ENCODE measurements at regions not wholly inside any gene's neighbourhood (a gene's known extent, or its start where the extent isn't known, plus 50 kb on each side); places are given as distances from the start of the nearest gene placed in this dataset.
"Not testable (repeated sequence)": the region's sequence is repeated elsewhere in the genome, so short reads cannot be mapped to it uniquely, and the experiment has no call there.

DNA sequence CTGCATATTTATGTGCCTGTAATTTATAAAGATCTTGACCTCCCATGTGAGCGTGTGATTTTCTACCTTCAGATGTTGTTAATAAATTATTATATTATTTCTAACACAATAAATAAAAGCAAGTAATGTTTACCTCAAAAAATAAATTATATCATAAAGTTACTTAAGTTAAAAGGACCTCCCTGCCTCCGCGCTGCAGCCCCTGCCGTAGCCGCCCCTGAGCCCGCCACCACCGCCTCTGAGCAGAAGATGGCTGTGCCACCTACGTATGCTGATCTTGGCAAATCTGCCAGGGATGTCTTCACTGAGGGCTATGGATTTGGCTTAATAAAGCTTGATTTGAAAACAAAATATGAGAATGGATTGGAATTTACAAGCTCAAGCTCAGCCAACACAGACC, 119.6 kb upstream of the BRWD3 start:
- H3K9me3 Mint-ChIP-seq (ENCODE audit: unreplicated experiment): peaks cover 10% of the 10 kb centered on the region
- no peak overlapping the region for H3K27ac Mint-ChIP-seq (ENCODE audit: unreplicated experiment)

DNA sequence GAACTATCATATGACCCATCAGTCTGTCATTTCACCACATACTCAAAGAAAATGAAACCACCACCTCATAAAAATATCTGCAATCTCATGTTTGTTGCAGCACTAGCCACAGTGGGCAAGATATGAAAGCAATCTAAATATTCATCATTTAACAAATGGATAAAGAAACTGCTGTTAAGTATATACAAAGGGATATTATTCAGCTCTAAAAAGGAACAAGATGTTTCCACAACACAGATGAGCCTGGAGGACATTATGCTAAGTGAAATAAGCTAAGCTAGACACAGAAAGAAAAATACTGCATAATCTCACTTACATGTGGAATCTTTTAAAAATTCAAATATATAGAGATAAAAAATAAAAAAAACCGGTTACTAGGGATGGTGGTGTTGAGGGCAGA, 108.2 kb upstream of the BRWD3 start:
- DNase-seq (ENCODE audit: low read depth) (no peak), FAIRE-seq (no peak)
- H3K27me3 Mint-ChIP-seq (ENCODE audit: low read depth, unreplicated experiment): no peaks in the 10 kb centered on the region
- H3K9me3 Mint-ChIP-seq (ENCODE audit: unreplicated experiment): peaks cover 1% of the 10 kb centered on the region
- Histone ChIP-seq H3K27ac (ENCODE audit: low read depth, low read length) (no peak overlapping the region), H3K4me2 (ENCODE audit: low read length) (no peak overlapping the region), H2AFZ (ENCODE audit: low read depth, low read length) (no peak overlapping the region), H4K20me1 (ENCODE audit: insufficient read depth, low read length) (no peaks in the 10 kb centered on the region), H3K9me3 (ENCODE audit: insufficient read depth, low read depth, low read length) (no peaks in the 10 kb centered on the region), H3K27me3 (ENCODE audit: insufficient read depth, low read length) (no peaks in the 10 kb centered on the region), H3K36me3 (ENCODE audit: insufficient read depth, low read length) (no peaks in the 10 kb centered on the region), H3K79me2 (ENCODE audit: insufficient read depth, low read length) (no peaks in the 10 kb centered on the region), H3K4me3 (ENCODE audit: insufficient read depth, low read depth, low read length) (no peak overlapping the region), H3K4me1 (ENCODE audit: insufficient read depth, low read length) (no peaks in the 10 kb centered on the region), H3K9ac (ENCODE audit: low read length) (no peak overlapping the region)
- no peaks in the 10 kb centered on the region for H3K36me3 Mint-ChIP-seq (ENCODE audit: low read depth, unreplicated experiment)
- H3K27ac Mint-ChIP-seq (ENCODE audit: unreplicated experiment): no peak overlapping the region
- TF ChIP-seq, protein P1, sequence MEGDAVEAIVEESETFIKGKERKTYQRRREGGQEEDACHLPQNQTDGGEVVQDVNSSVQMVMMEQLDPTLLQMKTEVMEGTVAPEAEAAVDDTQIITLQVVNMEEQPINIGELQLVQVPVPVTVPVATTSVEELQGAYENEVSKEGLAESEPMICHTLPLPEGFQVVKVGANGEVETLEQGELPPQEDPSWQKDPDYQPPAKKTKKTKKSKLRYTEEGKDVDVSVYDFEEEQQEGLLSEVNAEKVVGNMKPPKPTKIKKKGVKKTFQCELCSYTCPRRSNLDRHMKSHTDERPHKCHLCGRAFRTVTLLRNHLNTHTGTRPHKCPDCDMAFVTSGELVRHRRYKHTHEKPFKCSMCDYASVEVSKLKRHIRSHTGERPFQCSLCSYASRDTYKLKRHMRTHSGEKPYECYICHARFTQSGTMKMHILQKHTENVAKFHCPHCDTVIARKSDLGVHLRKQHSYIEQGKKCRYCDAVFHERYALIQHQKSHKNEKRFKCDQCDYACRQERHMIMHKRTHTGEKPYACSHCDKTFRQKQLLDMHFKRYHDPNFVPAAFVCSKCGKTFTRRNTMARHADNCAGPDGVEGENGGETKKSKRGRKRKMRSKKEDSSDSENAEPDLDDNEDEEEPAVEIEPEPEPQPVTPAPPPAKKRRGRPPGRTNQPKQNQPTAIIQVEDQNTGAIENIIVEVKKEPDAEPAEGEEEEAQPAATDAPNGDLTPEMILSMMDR (IDR thresholded peaks at IDR 0.05; ENCODE audit: insufficient read depth, low read depth, low read length): no peak
- TF ChIP-seq EZH2 (IDR thresholded peaks at IDR 0.05; ENCODE audit: insufficient read depth, low read length): no peak
- H3K4me3 Mint-ChIP-seq (ENCODE audit: unreplicated experiment): no peak overlapping the region
- no peaks in the 10 kb centered on the region for H3K4me1 Mint-ChIP-seq (ENCODE audit: low read depth, unreplicated experiment)

More for the DNA sequence above, 119.6 kb upstream of the BRWD3 start:
- H3K27ac ChIP-seq (ENCODE audit: low read depth, low read length): no peak overlapping the region
- no peak overlapping the region for H2AFZ ChIP-seq (ENCODE audit: low read depth, low read length)
- no peaks in the 10 kb centered on the region for H3K27me3 Mint-ChIP-seq (ENCODE audit: low read depth, unreplicated experiment)
- H3K4me3 ChIP-seq (ENCODE audit: insufficient read depth, low read depth, low read length): no peak overlapping the region
- no peaks in the 10 kb centered on the region for H3K4me1 ChIP-seq (ENCODE audit: insufficient read depth, low read length)
- H3K4me2 ChIP-seq (ENCODE audit: low read length): no peak overlapping the region
- H3K9me3 ChIP-seq (ENCODE audit: insufficient read depth, low read depth, low read length): no peaks in the 10 kb centered on the region
- H3K27me3 ChIP-seq (ENCODE audit: insufficient read depth, low read length): no peaks in the 10 kb centered on the region
- no peaks in the 10 kb centered on the region for H3K36me3 Mint-ChIP-seq (ENCODE audit: low read depth, unreplicated experiment)
- no peaks in the 10 kb centered on the region for H3K36me3 ChIP-seq (ENCODE audit: insufficient read depth, low read length)
- DNase-seq (ENCODE audit: low read depth) (no peak), FAIRE-seq (no peak)
- no peaks in the 10 kb centered on the region for H3K79me2 ChIP-seq (ENCODE audit: insufficient read depth, low read length)
- H3K4me3 Mint-ChIP-seq (ENCODE audit: unreplicated experiment): no peak overlapping the region
- H3K9ac ChIP-seq (ENCODE audit: low read length): no peak overlapping the region
- no peak for TF ChIP-seq EZH2 (IDR thresholded peaks at IDR 0.05; ENCODE audit: insufficient read depth, low read length)
- TF ChIP-seq, protein P1 (IDR thresholded peaks at IDR 0.05; ENCODE audit: insufficient read depth, low read depth, low read length): no peak
- H4K20me1 ChIP-seq (ENCODE audit: insufficient read depth, low read length): no peaks in the 10 kb centered on the region
- no peaks in the 10 kb centered on the region for H3K4me1 Mint-ChIP-seq (ENCODE audit: low read depth, unreplicated experiment)

DNA sequence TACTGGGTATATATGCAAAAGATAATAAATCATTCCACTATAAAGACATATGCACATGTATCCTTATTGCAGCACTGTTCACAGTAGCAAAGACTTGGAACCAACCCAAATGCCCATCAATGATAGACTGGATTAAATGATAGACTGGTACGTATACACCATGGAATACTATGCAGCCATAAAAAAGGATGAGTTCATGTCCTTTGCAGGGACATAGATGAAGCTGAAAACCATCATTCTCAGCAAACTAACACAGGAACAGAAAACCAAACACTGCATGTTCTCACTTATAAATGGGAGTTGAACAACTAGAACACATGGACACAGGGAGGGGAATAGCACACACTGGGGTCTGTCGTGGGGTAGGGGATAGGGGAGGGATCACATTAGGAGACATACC, 102.7 kb upstream of the BRWD3 start:
- H3K4me3 ChIP-seq (ENCODE audit: insufficient read depth, low read depth, low read length); H4K20me1 ChIP-seq (ENCODE audit: insufficient read depth, low read length); H3K27me3 ChIP-seq (ENCODE audit: insufficient read depth, low read length); H3K9ac ChIP-seq (ENCODE audit: low read length); H3K36me3 Mint-ChIP-seq (ENCODE audit: low read depth, unreplicated experiment); H3K4me1 Mint-ChIP-seq (ENCODE audit: low read depth, unreplicated experiment); H3K9me3 Mint-ChIP-seq (ENCODE audit: unreplicated experiment); H3K27ac ChIP-seq (ENCODE audit: low read depth, low read length); H3K4me3 Mint-ChIP-seq (ENCODE audit: unreplicated experiment); H3K4me1 ChIP-seq (ENCODE audit: insufficient read depth, low read length); H2AFZ ChIP-seq (ENCODE audit: low read depth, low read length); H3K4me2 ChIP-seq (ENCODE audit: low read length); H3K27me3 Mint-ChIP-seq (ENCODE audit: low read depth, unreplicated experiment); H3K36me3 ChIP-seq (ENCODE audit: insufficient read depth, low read length); H3K79me2 ChIP-seq (ENCODE audit: insufficient read depth, low read length); DNase-seq (ENCODE audit: low read depth); H3K27ac Mint-ChIP-seq (ENCODE audit: unreplicated experiment); H3K9me3 ChIP-seq (ENCODE audit: insufficient read depth, low read depth, low read length); FAIRE-seq: not testable (repeated sequence)

Data from astrocyte (in vitro differentiated cells and primary cell).